HepG2 (cell line): ENCODE measurements at regions not wholly inside any gene's neighbourhood (a gene's known extent, or its start where the extent isn't known, plus 50 kb on each side); places are given as distances from the start of the nearest gene placed in this dataset.

Experiments
- ASH2L ChIP-seq: fragments of 300-600, 200-600 bp; sonication (generic); IDR thresholded peaks from 2 replicates; pipeline ENCODE4 v1.7.0; 2017; ENCODE audit warnings: low read depth, mild to moderate bottlenecking, moderate library complexity, mixed read lengths, low read length; ENCODE audit not compliant: insufficient read length
- KLF6 ChIP-seq: IDR thresholded peaks from 2 replicates; pipeline ENCODE4 v1.8.0; 2016; ENCODE audit warnings: missing biosample characterization, missing genetic modification reagents
- MIER3 ChIP-seq: IDR thresholded peaks from 2 replicates; pipeline ENCODE4 v1.6.1; 2016; ENCODE audit warnings: missing compliant biosample characterization, borderline replicate concordance
- MYC ChIP-seq: sonication (generic); formaldehyde crosslinking; IDR thresholded peaks from 2 replicates; pipeline ENCODE4 v1.9.0; 2021; ENCODE audit warnings: missing genetic modification reagents, borderline replicate concordance
- NCOR1 ChIP-seq: fragments of 200-600 bp; sonication (generic); IDR thresholded peaks from 2 replicates; pipeline ENCODE4 v1.7.0; 2017; ENCODE audit warnings: antibody characterized with exemption, low read length, borderline replicate concordance
- NR3C1 ChIP-seq: sonication (generic); formaldehyde crosslinking; IDR thresholded peaks from 2 replicates; pipeline ENCODE4 v1.4.0; 2020; ENCODE audit warnings: missing genetic modification reagents
- ZNF354B ChIP-seq: sonication (generic); formaldehyde crosslinking; IDR thresholded peaks from 2 replicates; pipeline ENCODE4 v1.8.0; 2022; ENCODE audit warnings: mild to moderate bottlenecking, missing genetic modification reagents
- TF ChIP-seq, protein P1 (sequence below): sonication (generic); formaldehyde crosslinking; IDR thresholded peaks from 2 replicates; pipeline ENCODE4 v1.5.0; 2020; ENCODE audit warnings: mild to moderate bottlenecking, missing genetic modification reagents
- TF ChIP-seq, protein P2 (sequence below): sonication (generic); formaldehyde crosslinking; IDR thresholded peaks from 2 replicates; pipeline ENCODE4 v1.5.0; 2020; ENCODE audit warnings: missing genetic modification reagents

DNA sequence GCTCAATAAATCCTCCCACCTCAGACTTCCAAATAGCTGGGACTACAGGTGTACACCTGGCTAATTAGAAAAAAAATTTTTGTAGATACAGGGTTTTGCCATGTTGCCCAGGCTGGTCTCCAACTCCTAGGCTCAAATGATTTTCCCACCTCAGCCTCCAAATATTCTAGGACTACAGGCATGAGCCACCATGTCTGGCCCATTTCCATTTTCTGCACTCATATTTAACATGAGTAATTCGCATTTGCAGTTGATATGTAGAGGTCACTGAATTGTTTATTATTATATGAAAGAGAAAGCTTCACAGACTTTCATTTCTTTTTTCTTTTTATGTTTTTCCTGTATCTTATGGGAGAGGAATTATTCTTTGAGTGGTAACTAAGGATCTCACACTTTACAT lies 492.7 kb downstream of the CNTN3 start:
- TF ChIP-seq KLF6 (CRISPR knock-in tag) (no peak), NR3C1 (CRISPR knock-in tag) (no peak), ASH2L (no peak), MYC (CRISPR knock-in tag) (no peak), NCOR1 (no peak), ZNF354B (CRISPR knock-in tag) (no peak), MIER3 (CRISPR knock-in tag) (no peak)
- TF ChIP-seq, protein P1, sequence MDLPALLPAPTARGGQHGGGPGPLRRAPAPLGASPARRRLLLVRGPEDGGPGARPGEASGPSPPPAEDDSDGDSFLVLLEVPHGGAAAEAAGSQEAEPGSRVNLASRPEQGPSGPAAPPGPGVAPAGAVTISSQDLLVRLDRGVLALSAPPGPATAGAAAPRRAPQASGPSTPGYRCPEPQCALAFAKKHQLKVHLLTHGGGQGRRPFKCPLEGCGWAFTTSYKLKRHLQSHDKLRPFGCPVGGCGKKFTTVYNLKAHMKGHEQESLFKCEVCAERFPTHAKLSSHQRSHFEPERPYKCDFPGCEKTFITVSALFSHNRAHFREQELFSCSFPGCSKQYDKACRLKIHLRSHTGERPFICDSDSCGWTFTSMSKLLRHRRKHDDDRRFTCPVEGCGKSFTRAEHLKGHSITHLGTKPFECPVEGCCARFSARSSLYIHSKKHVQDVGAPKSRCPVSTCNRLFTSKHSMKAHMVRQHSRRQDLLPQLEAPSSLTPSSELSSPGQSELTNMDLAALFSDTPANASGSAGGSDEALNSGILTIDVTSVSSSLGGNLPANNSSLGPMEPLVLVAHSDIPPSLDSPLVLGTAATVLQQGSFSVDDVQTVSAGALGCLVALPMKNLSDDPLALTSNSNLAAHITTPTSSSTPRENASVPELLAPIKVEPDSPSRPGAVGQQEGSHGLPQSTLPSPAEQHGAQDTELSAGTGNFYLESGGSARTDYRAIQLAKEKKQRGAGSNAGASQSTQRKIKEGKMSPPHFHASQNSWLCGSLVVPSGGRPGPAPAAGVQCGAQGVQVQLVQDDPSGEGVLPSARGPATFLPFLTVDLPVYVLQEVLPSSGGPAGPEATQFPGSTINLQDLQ (CRISPR knock-in tag): no peak
- TF ChIP-seq, protein P2, sequence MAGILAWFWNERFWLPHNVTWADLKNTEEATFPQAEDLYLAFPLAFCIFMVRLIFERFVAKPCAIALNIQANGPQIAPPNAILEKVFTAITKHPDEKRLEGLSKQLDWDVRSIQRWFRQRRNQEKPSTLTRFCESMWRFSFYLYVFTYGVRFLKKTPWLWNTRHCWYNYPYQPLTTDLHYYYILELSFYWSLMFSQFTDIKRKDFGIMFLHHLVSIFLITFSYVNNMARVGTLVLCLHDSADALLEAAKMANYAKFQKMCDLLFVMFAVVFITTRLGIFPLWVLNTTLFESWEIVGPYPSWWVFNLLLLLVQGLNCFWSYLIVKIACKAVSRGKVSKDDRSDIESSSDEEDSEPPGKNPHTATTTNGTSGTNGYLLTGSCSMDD (CRISPR knock-in tag): no peak
